HG03442 (cell line): ENCODE measurements at regions not wholly inside any gene's neighbourhood (a gene's known extent, or its start where the extent isn't known, plus 50 kb on each side); places are given as distances from the start of the nearest gene placed in this dataset.

Experiments used
- ATAC-seq: cut with Tn5 transposase; IDR thresholded peaks from one replicate; pipeline ENCODE4 v1.9.1; 2021; ENCODE audit warnings: mild to moderate bottlenecking, moderate library complexity; ENCODE audit not compliant: unreplicated experiment

DNA sequence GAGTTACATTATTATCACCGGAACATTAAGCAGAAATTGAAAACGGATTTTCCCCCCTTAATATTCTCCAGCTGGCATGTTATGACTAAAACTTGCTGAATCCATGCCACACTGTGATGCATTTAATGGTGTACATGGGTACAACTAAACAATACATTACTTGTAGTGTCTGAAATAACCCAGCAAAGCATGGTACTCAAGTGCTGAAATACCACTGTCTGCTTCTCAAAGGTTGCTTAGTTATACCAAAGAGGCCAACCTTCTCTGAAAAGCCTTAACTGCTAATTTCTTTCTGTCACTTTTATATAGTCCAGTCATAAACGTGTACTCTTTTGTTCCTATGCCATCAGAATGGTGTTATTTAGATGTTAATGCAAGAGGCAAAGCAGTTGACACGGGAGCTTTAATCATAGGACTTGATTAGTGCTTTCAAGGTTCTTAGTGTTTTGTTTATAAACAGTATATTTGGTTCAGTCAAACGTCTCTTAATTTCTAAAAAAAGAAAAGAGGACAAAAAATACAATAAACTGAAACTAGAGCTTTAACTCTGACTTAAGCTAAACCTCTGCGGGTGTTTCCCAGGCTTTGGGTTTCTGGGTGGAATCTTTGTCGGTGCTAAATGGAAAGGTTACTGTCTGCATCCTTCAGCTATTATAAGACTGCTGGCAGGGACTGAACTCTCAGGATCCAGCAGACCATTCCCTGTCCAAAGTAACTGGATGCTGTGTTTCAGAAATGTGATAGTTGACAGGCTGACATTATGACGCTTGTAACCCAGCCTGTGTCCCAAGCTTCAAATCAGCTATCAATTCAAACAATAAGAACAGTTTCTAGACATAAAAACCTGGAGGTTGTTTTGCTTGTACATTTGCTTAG lies 202.6 kb downstream of the PPP1R3A start:
- no peak for ATAC-seq

DNA sequence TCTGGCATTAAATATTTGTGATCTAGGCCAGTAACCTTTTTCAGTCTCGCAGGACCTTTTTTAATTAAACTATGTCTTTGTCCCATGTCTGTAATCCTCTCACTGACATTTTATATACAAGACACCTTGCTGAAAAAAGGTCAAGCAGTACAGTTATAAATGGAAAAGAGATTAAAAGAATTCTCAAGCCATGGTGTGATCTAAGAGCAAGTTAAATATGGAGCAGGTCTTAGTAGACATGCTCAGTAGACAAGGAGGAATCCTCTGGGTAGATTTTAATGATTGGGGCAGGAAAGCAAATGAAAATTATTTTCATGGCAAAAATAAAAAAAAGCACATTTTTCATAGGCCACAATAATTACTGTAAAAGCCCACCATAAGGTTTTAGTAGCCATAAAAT lies 203.5 kb downstream of the PPP1R3A start:
- ATAC-seq: no peak

DNA sequence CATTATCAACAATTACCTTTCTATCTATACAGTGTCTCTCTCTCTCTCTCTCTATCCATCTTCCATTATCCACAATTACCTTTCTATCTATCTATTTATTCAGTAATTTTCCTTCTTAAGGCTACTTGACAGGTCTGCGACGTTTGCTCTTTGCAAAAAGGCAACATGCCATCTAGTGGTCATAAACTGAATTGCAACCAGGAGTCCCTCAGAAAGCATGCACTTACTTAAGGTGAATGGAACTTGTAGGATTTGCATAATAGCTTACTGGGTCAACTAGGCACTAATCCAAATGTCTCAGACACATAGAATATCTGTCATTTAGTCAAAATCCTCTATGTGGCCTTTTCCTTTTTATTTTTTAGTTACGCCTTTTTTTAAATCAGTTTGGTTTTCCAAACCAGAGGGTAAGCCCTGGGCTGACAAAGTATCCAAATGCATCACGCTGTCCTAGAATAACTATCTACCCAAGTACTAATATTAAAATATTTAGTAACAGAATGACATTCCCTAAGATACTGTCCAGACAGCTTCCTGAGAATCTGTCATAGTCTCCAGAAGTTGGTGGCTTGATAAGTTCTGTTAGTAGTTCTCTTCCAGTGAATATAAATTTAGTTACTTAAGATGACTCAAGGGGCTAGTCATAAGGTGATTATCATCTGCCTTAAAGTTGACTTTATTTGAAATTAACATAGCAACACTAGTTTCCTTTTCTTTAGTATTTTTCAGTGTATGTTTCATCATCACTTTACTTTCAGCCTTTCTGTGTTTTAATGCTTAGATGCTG lies 208.3 kb downstream of the PPP1R3A start:
- peak; percentile 96 for ATAC-seq

DNA sequence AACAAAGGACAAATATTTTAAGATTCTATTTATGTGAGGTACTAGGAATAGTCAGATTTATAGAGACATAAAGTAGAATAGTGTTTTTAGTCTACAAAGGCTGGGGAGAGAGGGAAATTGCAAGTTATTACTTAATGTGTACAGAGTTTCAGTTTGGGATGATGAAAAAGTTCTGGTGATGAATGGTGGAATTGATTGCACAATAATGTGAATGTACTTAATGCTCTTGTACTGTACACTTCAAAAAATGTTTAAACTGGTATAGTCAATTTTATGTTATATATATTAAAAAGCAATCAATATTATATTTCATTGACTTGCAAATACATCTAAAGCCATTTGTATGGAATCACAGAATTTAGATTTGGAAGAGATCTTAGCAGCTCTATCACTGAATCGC lies 213.4 kb downstream of the PPP1R3A start:
- no peak for ATAC-seq

DNA sequence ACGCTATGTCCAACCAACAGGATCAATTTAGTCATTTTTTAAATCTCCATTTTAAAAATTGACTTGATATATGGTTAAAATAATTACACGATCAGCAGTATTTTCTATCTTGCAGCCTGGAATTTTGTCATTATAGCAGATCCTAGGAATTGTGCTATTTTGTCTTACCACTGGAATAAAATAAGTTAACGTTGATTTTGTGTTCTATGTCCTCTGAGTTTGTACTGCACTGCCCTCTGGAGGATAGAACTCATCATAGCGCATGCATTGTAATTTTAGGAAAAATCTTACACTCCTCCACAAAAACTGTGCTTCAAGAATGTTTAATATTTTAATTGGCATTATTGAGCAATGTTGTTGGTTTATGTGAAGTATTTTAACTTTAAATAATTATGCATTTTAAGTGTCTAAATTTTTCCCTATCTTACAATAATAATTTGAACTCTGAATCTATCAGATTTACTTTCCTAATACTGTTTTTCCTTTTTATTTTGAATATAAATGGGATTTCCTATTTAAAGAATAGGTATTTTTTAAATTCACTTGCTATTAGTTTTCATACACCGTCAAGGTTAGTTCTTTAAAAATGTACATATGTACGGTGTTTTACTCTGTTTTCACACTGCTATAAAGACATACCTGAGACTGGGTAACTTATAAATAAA lies 220.1 kb downstream of the PPP1R3A start:
- no peak for ATAC-seq

DNA sequence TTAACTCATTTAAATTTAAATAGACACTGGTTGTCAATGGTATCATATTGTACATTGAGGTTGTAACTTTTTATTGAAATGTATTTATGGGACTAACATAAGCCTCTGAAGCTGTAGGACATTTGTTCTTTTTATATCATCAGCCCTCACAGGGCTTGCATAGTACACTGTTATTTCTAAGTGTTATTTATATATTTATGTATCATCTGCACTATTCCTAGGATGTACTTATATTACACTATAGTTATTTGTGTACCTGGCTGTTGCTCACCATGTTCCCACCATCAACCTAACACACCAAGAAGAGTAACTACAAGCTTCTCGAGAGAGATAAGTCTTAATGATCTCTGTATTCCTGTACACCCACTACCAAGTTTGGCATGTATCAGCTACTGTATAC lies 224.7 kb downstream of the PPP1R3A start:
- ATAC-seq: no peak

DNA sequence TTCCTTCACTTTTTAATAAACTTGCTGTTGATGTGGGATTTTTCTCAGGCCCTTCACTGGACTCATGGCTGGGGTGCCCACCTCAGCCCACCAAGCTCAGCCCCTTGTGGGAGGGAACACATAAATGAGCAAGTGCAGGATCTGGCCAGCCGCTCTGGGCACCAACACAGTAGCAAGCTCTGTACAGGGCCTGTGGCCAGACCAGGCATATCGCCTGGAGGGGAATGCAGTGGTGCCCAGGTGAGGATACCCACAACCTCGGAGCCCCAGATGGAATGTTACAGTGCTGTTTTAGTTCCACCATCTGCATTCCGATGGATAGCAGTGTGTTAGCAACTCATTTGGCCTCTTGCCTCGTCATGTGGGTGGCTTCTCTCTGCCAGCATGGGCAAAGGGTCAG lies 234.6 kb downstream of the PPP1R3A start:
- ATAC-seq: no peak

DNA sequence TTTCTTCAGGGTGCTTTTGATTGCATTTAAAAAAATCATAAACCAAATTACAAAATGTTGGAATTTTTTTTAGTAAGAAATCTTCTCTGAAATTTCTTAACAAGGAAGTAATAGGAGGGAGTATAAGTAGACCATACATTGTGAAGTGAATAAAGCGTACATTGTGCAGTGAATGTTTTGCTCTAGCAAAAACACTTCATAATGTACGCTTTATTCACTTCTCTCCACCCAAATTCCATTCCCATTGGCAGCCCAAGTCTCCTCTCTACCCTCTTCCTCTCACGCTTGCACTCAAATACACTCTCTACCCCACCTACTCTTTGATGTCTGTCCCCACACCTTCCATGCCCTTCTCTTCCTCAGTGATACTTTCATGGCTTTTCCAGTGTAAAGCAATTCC lies 241.0 kb downstream of the PPP1R3A start:
- no peak for ATAC-seq

DNA sequence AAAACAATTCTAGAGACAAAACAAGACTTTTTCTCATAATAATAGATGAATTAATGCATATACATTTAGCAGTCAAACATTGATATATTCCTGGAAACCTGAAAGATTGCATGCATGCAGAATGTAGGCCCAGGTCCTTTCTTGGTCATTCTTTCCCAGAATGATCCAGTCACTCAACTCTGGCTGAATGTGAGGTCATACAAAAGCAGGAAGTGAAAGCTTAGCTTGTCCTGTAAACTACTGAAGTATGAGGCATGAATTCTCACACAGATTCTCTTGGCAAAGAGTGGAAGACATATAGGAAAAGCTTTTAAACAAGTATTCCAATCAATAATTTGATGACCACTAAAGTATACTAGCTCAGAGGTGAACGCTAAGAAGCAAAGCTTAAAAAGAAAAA lies 253.9 kb downstream of the PPP1R3A start:
- ATAC-seq: no peak

DNA sequence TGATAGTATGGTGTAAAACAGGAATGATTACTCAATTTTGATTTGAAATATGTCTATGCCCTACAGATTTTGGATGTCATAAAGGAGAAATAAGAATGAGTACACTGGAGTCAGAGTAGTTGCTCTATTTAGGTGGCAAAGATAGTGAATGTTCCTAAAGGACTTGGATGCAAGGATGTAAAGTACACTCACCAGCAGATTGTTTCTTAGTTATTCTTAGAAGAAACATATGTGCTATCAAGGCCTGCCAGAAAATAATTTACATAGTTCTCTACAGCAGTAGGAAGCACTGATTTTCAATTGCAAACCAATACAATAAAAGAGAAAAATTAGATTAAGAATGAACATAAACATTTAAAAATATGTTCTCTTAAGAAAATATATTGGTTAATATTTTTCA lies 259.4 kb downstream of the PPP1R3A start:
- ATAC-seq: no peak

DNA sequence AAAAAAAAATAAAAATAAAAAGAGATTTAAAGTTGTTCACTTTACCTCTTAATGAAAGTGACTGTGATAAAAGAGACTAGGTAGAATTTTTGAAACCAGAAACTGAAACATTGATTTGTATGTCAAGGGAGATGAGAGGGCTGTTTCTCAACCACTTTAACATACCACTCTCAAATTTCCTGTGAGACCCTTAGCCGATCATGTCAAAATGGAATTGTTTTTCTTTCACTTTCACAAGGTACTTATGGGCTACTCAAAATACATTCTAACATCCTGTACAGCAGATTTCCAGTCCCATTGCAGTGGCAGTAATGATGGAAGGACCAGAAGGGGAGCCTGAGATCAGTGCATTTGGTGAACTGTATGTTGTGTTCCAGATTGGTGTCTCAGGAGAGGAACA lies 261.2 kb downstream of the PPP1R3A start:
- peak; percentile 95 for ATAC-seq

DNA sequence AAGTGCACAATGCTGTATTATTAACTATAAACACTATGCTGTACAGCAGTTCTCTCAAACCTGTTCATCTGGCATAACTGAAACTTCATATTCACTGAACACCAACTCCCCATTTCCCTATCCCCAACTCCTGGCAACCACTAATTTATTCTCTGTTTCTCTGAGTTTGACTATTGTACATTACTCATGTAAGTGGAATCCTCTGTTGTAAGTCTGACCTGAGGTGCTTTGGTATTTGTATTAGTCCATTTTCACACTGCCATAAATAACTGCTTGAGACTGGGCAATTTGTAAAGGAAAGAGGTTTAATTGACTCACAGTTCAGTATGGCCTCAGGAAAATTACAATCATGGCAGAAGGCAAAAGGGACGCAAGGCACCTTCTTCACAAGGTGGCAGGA lies 266.3 kb downstream of the PPP1R3A start:
- no peak for ATAC-seq

DNA sequence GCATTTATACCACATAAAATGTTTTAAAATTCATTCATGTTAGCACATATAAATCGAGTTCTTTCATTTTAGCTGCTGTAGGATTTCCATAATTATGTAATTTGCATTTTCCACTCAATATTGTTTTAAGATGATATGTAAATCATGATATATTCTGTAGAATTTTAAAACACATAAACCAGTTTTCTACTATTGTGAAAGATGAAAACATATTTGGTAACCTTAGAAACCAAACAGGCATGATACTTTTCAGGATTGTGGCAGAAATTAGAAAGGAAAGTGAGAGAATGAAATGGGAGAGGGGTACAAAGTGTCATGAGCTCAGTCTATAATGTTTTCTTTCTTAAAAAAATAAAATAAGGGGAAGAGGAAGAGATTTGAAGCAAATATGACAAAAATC lies 269.3 kb downstream of the PPP1R3A start:
- ATAC-seq: no peak

DNA sequence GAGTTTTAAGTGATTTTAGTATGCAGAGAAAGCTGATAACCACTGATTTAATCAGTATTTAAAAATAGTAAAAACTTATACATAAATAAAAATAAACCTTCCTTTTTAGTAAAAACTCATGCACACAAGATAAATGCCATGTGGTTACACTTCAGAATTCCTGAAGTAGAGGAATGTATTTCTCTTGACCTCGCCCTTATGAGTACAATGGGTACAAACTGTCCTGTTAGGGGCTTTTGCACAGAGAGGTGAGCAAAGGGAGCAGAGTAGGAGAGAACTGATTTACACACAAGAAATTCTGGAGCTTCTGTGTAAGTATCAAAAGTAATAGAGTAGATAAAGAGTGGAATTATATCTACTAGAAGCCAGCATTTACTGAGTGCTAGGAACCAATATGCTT lies 279.6 kb downstream of the PPP1R3A start:
- ATAC-seq: no peak

DNA sequence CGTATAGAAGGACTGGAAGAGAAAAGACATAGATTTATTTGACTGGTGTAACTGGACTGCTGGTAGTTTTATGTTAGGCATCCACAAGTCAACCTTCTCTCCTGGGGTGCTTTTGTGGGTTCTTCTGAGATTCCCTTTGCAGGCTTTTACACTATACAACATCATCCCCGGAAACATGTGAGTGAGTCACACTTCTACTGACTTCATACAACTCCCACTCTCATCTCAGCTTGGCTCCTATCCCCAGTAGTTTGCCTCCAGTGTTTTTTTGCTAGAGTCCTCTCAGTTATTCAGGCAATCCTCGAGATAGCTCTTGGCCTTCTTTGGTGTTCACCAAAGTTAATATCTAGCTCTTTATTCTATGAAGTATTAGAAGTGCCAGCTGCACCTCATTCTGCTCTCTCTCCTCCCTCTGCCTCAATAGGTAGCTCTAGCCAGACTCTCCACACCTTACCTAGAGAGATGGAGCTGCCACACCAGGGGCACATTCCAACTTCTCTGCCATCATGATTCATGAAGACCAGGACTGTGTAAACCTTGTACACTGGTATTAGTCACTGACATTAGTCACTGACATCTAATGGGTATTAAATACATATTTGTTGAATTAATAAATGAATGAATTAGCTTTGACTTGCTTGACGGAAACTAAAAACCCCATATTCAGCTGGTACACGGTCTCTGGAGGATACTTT lies 281.9 kb downstream of the PPP1R3A start:
- ATAC-seq: no peak

DNA sequence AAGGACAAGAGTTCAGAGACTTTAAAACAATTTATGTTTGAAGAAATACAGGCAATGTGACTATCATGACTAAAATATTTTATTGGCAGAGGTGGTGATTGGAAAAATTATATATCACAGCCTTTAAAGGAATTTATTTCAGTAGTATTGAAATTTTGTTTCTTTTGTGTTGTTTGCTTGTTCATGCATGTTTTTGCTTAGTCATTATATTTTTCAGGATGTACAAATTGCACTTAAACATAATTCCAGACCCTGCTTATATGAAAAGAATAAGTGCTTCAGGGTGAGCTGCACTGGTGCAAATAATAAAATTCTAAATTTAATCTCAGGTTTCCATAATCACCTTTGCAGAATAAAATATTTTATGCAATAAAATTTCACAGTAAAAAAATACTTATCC lies 283.3 kb downstream of the PPP1R3A start:
- ATAC-seq: no peak

DNA sequence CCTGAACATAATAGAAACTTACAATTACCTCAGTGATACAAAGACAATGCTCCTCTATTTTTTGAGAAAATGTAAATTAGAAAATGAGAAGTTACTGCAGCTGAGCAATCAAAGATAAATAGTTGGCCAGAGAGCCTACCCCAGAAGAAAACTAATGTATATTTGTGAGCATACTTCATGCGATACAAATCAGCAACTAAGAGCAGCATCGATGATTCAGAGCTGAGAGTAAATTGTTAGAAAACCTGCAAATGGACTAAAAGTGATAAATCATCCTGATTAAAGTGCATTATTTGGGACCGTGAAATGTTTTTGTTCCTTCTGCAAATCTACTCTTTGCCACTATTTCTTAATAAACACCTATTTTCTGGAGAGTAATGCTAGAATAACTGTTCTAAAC lies 285.7 kb downstream of the PPP1R3A start:
- ATAC-seq: no peak

DNA sequence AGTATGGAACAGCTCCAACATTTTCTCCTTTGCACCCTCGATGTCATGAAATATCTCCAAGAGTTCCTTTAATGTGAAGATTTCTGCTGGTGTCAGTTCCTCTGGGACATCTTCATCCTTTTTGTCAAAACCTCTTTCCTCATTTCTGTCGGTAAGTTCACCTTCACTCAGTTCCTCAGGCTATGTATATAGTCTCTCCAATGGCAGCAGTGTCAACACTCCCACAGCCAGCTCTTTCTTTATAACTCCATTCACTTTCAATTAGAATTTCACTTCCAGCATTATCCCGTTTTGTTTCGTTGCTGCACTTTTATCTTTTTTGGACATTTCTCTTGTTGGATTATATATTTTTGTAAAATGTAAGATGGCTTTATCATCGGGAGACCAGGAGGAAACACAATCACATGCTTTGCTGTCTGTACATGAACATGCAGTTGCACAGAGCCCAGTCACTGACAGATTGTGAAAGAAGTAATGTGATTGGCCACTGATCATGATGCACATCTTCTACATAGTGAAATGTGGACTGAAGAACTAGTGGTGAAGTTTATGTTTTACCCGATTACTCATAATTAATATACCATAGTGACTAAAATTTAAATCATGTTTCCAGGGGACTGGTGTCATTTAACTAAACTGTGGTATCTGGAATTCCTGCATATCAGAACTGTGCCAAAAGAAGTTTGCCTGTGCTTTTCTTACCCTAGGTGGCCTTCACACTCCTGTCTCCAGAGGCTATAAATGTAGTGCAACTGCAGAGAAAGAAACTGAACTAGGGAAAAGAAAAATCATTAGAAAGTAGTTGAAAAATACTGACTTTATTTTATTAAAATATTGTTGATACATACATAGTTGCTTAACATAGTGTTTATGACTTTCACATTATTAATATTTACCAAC lies 289.6 kb downstream of the PPP1R3A start:
- no peak for ATAC-seq

DNA sequence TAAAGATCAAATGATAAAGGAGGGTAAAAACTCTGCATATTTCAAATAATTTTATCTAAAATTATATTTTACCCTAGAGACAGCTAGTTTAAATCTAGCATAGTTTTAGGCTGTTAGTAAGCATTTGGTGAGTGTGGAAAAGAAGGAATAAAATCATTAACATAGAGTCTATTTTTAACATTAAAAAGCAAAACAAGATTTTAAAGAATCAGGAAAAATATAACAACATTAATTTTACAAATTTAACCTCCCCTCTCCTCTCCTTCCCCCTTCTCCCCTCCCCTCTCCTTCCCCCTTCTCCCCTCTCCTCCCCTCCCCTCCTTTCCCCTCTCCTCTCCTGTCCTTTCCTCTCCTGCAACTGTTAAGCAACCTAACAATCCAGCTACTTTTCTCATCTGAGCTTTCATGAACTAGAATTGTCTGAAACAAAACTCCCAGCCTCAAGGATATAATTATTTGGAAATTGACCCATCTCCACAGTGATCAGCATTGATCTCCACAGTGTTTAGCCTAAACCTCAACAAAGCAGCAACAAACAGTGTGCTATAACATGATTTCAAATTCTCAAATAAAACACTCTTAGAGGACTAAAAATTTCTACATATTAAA lies 293.2 kb downstream of the PPP1R3A start:
- ATAC-seq: no peak

DNA sequence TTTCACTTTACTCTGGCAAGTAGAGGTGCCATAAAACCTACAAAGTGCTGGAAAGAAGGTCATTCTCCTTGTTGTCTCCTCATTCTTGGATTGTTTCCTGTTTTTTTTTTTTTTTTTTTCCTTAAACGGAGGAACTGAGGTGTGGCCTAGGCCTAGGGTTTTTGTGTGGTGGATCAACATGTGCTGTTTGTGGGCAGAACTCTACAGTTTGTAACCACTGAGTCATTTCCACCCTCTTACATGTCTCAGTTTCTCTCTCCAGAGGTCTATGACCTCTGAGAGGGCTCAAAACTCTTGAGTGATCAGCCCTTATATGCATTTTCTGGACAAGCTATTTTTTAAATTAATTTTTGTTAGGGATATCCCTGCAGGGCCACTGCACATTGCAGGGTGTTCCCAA lies 296.0 kb downstream of the PPP1R3A start:
- ATAC-seq: no peak
